Endothelial cell of umbilical vein (primary cell): ENCODE measurements at regions not wholly inside any gene's neighbourhood (a gene's known extent, or its start where the extent isn't known, plus 50 kb on each side); places are given as distances from the start of the nearest gene placed in this dataset.
"Not testable (repeated sequence)": the region's sequence is repeated elsewhere in the genome, so short reads cannot be mapped to it uniquely, and the experiment has no call there.

Experiments used
- BruUV-seq: library from RNA; stranded (reverse); fragments of 400-500 nt; replicated peaks from 2 replicates; lab custom pipeline; 2021; lab: Mats Ljungman, UMichigan
- CTCF ChIA-PET: fragments of 300-600, 350-600 bp; sonication (Branson Sonifier 250); formaldehyde crosslinking; loops from one replicate; lab custom pipeline; 2021; ENCODE audit warnings: antibody characterized with exemption, inconsistent platforms; lab: Charles Lee
- POLR2A ChIA-PET: fragments of 300-600, 350-600 bp; sonication (Branson Sonifier 250); formaldehyde crosslinking; loops from one replicate; lab custom pipeline; 2021; ENCODE audit warnings: antibody characterized with exemption, inconsistent platforms; lab: Charles Lee
- DNase-seq: peaks from one replicate; pipeline ENCODE4 v3.0.0-alpha.2; 2011; ENCODE audit warnings: low read depth, low spot score
- FAIRE-seq: peaks from 2 replicates; lab custom pipeline; 2011; peaks lifted over from hg19 to GRCh38; lab: Jason Lieb, UNC
- H2AFZ ChIP-seq: 2 replicates; pipeline ENCODE4 v1.6.0; 2012; ENCODE audit warnings: low read depth, low read length, control low read depth, inconsistent platforms
- H3K27ac ChIP-seq: 2 replicates; pipeline ENCODE4 v1.5.1; 2011; ENCODE audit warnings: low read depth, mild to moderate bottlenecking, control low read depth, low read length, moderate library complexity; ENCODE audit not compliant: insufficient read depth
- H3K27me3 ChIP-seq, 2 experiments: 2 replicates each; pipeline versions ENCODE4 v1.6.0 to v1.6.1; 2011; ENCODE audit warnings: low read length in 2 of 2, mixed read lengths in 1 of 2; ENCODE audit not compliant: control insufficient read depth in 2 of 2, insufficient read depth in 2 of 2
- H3K36me3 ChIP-seq, 2 experiments: 2 replicates in 1 of 2; 3 replicates in 1 of 2; pipeline ENCODE4 v1.5.1; 2011; ENCODE audit warnings: low read length in 2 of 2, mild to moderate bottlenecking in 1 of 2, moderate library complexity in 1 of 2; ENCODE audit not compliant: control insufficient read depth in 2 of 2, insufficient read depth in 2 of 2; ENCODE audit errors: extremely low read depth in 1 of 2
- H3K4me1 ChIP-seq: 3 replicates; pipeline ENCODE4 v1.5.1; 2011; ENCODE audit warnings: mild to moderate bottlenecking, low read length; ENCODE audit not compliant: control insufficient read depth, insufficient read depth; ENCODE audit errors: extremely low read depth
- H3K4me2 ChIP-seq: 2 replicates; pipeline ENCODE4 v1.6.1; 2011; ENCODE audit warnings: low read length, control low read depth, mixed read lengths; ENCODE audit not compliant: insufficient read depth
- H3K4me3 ChIP-seq, 3 experiments: fragments of 200-600 bp in 1 of 3; sonication (generic), shearing (Covaris generic) in 1 of 3; replicated peaks in 1 of 3; 2 replicates each; pipeline ENCODE4 v1.5.1; 2011 to 2016; ENCODE audit warnings: control low read depth in 3 of 3, low read length in 3 of 3, mild to moderate bottlenecking in 2 of 3, inconsistent platforms in 1 of 3, low read depth in 1 of 3, moderate library complexity in 1 of 3; ENCODE audit not compliant: insufficient read depth in 1 of 3
- H3K79me2 ChIP-seq: 2 replicates; pipeline ENCODE4 v1.6.0; 2012; ENCODE audit warnings: low read length, inconsistent platforms; ENCODE audit not compliant: control insufficient read depth, insufficient read depth
- H3K9ac ChIP-seq: replicated peaks from 2 replicates; pipeline ENCODE3; 2011; ENCODE audit warnings: low read length, control low read depth; ENCODE audit not compliant: insufficient read depth; ENCODE audit errors: extremely low read depth
- H3K9me1 ChIP-seq: replicated peaks from 3 replicates; pipeline ENCODE4 v1.6.0; 2011; ENCODE audit warnings: mild to moderate bottlenecking, low read length; ENCODE audit not compliant: control insufficient read depth, insufficient read depth; ENCODE audit errors: extremely low read depth
- H3K9me3 ChIP-seq: replicated peaks from 2 replicates; pipeline ENCODE4 v1.5.1; 2012; ENCODE audit warnings: low read length, inconsistent platforms; ENCODE audit not compliant: control insufficient read depth, insufficient read depth
- H4K20me1 ChIP-seq: replicated peaks from 2 replicates; pipeline ENCODE3; 2011; ENCODE audit warnings: mild to moderate bottlenecking, low read length; ENCODE audit not compliant: control insufficient read depth, insufficient read depth; ENCODE audit errors: extremely low read depth
- CTCF ChIP-seq, 2 donors: IDR thresholded peaks; 1 replicate in 1 of 2; 2 replicates in 1 of 2; pipeline ENCODE4 v1.5.1; 2011; ENCODE audit warnings: low read length in 2 of 2, mild to moderate bottlenecking in 2 of 2, moderate library complexity in 2 of 2, control low read depth in 1 of 2, inconsistent platforms in 1 of 2, low read depth in 1 of 2; ENCODE audit not compliant: insufficient read depth in 1 of 2; ENCODE audit errors: extremely low read depth in 1 of 2
- FOS ChIP-seq: IDR thresholded peaks from 2 replicates; pipeline ENCODE4 v1.6.1; 2011; ENCODE audit warnings: mild to moderate bottlenecking, low read length, moderate library complexity, borderline replicate concordance; ENCODE audit not compliant: insufficient read depth
- GATA2 ChIP-seq: IDR thresholded peaks from 2 replicates; pipeline ENCODE4 v1.7.0; 2011; ENCODE audit warnings: low read depth, mild to moderate bottlenecking, moderate library complexity, mixed read lengths, low read length; ENCODE audit not compliant: insufficient read length, insufficient read depth
- JUN ChIP-seq: IDR thresholded peaks from 2 replicates; pipeline ENCODE4 v1.6.1; 2011; ENCODE audit warnings: borderline replicate concordance, low read depth; ENCODE audit not compliant: insufficient read length, insufficient read depth
- POLR2A ChIP-seq: IDR thresholded peaks from 2 replicates; pipeline ENCODE4 v1.6.1; 2012; ENCODE audit warnings: low read depth, mild to moderate bottlenecking, control low read depth, low read length
- POLR2AphosphoS5 ChIP-seq: IDR thresholded peaks from 2 replicates; pipeline ENCODE4 v1.6.1; 2012; ENCODE audit warnings: low read depth, mild to moderate bottlenecking, control low read depth, low read length, moderate library complexity; ENCODE audit not compliant: insufficient read depth
- dilution Hi-C: fragments of 300-500 bp; cut with MboI; formaldehyde crosslinking; loops from one replicate; pipeline ENCODE4 v1.15.0; 2019; ENCODE audit warnings: low sequenced_read_pairs; ENCODE audit not compliant: extremely low pct_ligation_motif_present
- intact Hi-C: fragments of 100-400 bp; cut with micrococcal nuclease; formaldehyde crosslinking; loops from one replicate; pipeline ENCODE4 v1.10.0; 2022
- TF ChIP-seq, protein P1 (sequence below): IDR thresholded peaks from 2 replicates; pipeline ENCODE4 v1.6.1; 2011; ENCODE audit not compliant: insufficient read depth, insufficient read length

DNA sequence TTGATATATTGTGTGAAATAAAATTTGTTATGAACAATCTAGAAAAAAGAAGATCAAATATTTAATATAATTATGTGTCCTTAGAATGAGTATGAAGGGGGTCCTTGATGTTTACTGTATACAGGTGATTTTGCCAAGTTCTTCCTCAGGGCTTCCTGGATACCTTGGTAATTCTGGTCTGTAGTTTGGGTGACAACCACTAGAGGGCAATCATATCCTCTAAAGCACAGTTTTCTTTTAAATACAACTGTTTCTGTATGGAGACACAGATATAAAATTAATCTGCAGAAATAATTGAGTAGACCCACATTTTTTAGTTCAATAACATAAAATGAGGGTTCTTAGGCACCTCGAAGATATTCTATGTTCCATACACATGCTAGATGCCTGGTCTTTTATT is 157.7 kb downstream of the SPANXN1 start:
- H3K9me1 ChIP-seq = no peaks in the 10 kb centered on the region
- POLR2A ChIA-PET = no interaction called here
- no peak for TF ChIP-seq FOS
- no peak for TF ChIP-seq POLR2A
- peak in 1 of 2 donors; percentile 10 for TF ChIP-seq CTCF (IDR thresholded peaks at IDR 0.05; ENCODE audit: extremely low read depth in 1 of 2, insufficient read depth in 1 of 2, low read depth in 1 of 2, low read length in 2 of 2)
- no peak for TF ChIP-seq JUN
- TF ChIP-seq, protein P1, sequence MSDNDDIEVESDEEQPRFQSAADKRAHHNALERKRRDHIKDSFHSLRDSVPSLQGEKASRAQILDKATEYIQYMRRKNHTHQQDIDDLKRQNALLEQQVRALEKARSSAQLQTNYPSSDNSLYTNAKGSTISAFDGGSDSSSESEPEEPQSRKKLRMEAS = no peak
- no peak for TF ChIP-seq GATA2
- CTCF ChIA-PET = no interaction called here
- H4K20me1 ChIP-seq = no peaks in the 10 kb centered on the region
- dilution Hi-C loops (no loop called here), intact Hi-C loops (no loop called here)
- H3K79me2 ChIP-seq = no peaks in the 10 kb centered on the region
- no peak overlapping the region for H3K9ac ChIP-seq
- H3K4me2 ChIP-seq = no peak overlapping the region
- H2AFZ ChIP-seq = no peak overlapping the region
- no TSS peak for BruUV-seq
- FAIRE-seq = peak; percentile 67
- no peaks in the 10 kb centered on the region for H3K36me3 ChIP-seq
- no peak overlapping the region for H3K4me3 ChIP-seq
- DNase-seq = peak; percentile 1
- H3K9me3 ChIP-seq = no peaks in the 10 kb centered on the region
- H3K27ac ChIP-seq = no peak overlapping the region
- H3K27me3 ChIP-seq = no peaks in the 10 kb centered on the region
- H3K4me1 ChIP-seq = no peaks in the 10 kb centered on the region

- POLR2A ChIA-PET = no interaction called here
- TF ChIP-seq, protein P1 = no peak
- TF ChIP-seq FOS (no peak), POLR2AphosphoS5 (no peak), GATA2 (no peak)
These were observed 163.3 kb downstream of the SPANXN1 start for GRCh38 chrX:145410622-145411021.

DNA sequence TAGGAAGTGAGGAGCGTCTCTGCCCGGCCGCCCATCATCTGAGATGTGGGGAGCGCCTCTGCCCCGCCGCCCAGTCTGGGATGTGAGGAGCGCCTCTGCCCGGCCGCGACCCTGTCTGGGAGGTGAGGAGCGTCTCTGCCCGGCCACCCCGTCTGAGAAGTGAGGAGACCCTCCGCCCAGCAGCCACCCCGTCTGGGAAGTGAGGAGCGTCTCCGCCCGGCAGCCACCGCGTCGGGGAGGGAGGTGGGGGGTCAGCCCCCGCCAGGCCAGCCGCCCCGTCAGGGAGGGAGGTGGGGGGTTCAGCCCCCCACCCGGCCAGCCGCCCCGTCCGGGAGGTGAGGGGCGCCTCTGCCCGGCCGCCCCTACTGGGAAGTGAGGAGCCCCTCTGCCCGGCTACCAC is 188.9 kb downstream of the SPANXN1 start:
- H4K20me1 ChIP-seq, H3K9me3 ChIP-seq, H3K27ac ChIP-seq, H3K9me1 ChIP-seq, H3K4me2 ChIP-seq, H2AFZ ChIP-seq, intact Hi-C loops, CTCF ChIA-PET, BruUV-seq, H3K27me3 ChIP-seq, DNase-seq, POLR2A ChIA-PET, FAIRE-seq, H3K9ac ChIP-seq, H3K79me2 ChIP-seq, H3K4me3 ChIP-seq, H3K4me1 ChIP-seq, H3K36me3 ChIP-seq, dilution Hi-C loops: not testable (repeated sequence)

More at GRCh38 chrX:145410622-145411021, 163.3 kb downstream of the SPANXN1 start:
- Histone ChIP-seq H3K9me3 (no peaks in the 10 kb centered on the region), H4K20me1 (no peaks in the 10 kb centered on the region), H2AFZ (no peak overlapping the region), H3K36me3 (no peaks in the 10 kb centered on the region), H3K4me1 (no peaks in the 10 kb centered on the region), H3K27me3 (no peaks in the 10 kb centered on the region), H3K4me2 (no peak overlapping the region), H3K27ac (no peak overlapping the region), H3K79me2 (no peaks in the 10 kb centered on the region), H3K9me1 (no peaks in the 10 kb centered on the region), H3K4me3 (no peak overlapping the region), H3K9ac (no peak overlapping the region)
- no peak for DNase-seq
- dilution Hi-C loops = no loop called here
- BruUV-seq = no TSS peak
- no peak for FAIRE-seq
- intact Hi-C loops = no loop called here
- CTCF ChIA-PET = no interaction called here
